Activated CD8-positive, alpha-beta T cell treated with anti-CD3 and anti-CD28 coated beads, Interleukin-2, amount 10 ng/mL, durations not matched to agents 7 days and 5 days (primary cell): ENCODE measurements at regions not wholly inside any gene's neighbourhood (a gene's known extent, or its start where the extent isn't known, plus 50 kb on each side); places are given as distances from the start of the nearest gene placed in this dataset.
"Not testable (repeated sequence)": the region's sequence is repeated elsewhere in the genome, so short reads cannot be mapped to it uniquely, and the experiment has no call there.

Experiments
- ATAC-seq: fragments of 150-1000 bp; cut with Tn5 transposase; one replicate; pipeline ENCODE4 v1.10.0; 2021; ENCODE audit warnings: moderate library complexity
- CTCF ChIA-PET: fragments of 350-600 bp; sonication (Branson Sonifier 250); formaldehyde crosslinking; loops from one replicate; lab custom pipeline; 2021; ENCODE audit warnings: antibody characterized with exemption; lab: Charles Lee
- POLR2A ChIA-PET: fragments of 350-600 bp; sonication (Branson Sonifier 250); formaldehyde crosslinking; loops from one replicate; lab custom pipeline; 2021; ENCODE audit warnings: antibody characterized with exemption; lab: Charles Lee
- DNase-seq: peaks from one replicate; pipeline ENCODE4 v3.0.0-alpha.2; 2020
- H3K27ac Mint-ChIP-seq: one replicate; pipeline ENCODE4 v1.8.0; 2021; ENCODE audit warnings: mild to moderate bottlenecking, mixed read lengths
- H3K27me3 Mint-ChIP-seq: one replicate; pipeline ENCODE4 v1.8.0; 2021; ENCODE audit warnings: low read depth, mixed read lengths
- H3K36me3 Mint-ChIP-seq: one replicate; pipeline ENCODE4 v1.8.0; 2021; ENCODE audit warnings: low read depth, mixed read lengths
- H3K4me1 Mint-ChIP-seq: one replicate; pipeline ENCODE4 v1.8.0; 2021; ENCODE audit warnings: low read depth, mixed read lengths
- H3K4me3 Mint-ChIP-seq: one replicate; pipeline ENCODE4 v1.8.0; 2021; ENCODE audit warnings: mild to moderate bottlenecking, mixed read lengths
- H3K9me3 Mint-ChIP-seq: one replicate; pipeline ENCODE4 v1.8.0; 2022; ENCODE audit warnings: mixed read lengths; ENCODE audit not compliant: insufficient read depth

GRCh38 chr20:41733151-41733550 lies 115.0 kb upstream of the CHD6 start:
- Mint-ChIP-seq H3K36me3 (no peaks in the 10 kb centered on the region), H3K4me1 (no peaks in the 10 kb centered on the region), H3K27ac (no peak overlapping the region), H3K27me3 (no peaks in the 10 kb centered on the region), H3K4me3 (no peak overlapping the region), H3K9me3 (no peaks in the 10 kb centered on the region)
- ChIA-PET CTCF (interaction anchor here (1.8 kb wide), 1 partner anchor 35 kb away, joined by 5 read pairs; no protein-coding TSS in a partner anchor), POLR2A (interaction anchor here (0.6 kb wide), 1 partner anchor 432 kb away, joined by 4 read pairs; no protein-coding TSS in a partner anchor)
- no peak for ATAC-seq
- DNase-seq = no peak

- CTCF ChIA-PET, H3K4me1 Mint-ChIP-seq, H3K27ac Mint-ChIP-seq, H3K27me3 Mint-ChIP-seq, H3K36me3 Mint-ChIP-seq, H3K9me3 Mint-ChIP-seq, DNase-seq, POLR2A ChIA-PET, H3K4me3 Mint-ChIP-seq, ATAC-seq: not testable (repeated sequence)
These were observed 113.0 kb upstream of the CHD6 start for GRCh38 chr20:41731198-41731597.

DNA sequence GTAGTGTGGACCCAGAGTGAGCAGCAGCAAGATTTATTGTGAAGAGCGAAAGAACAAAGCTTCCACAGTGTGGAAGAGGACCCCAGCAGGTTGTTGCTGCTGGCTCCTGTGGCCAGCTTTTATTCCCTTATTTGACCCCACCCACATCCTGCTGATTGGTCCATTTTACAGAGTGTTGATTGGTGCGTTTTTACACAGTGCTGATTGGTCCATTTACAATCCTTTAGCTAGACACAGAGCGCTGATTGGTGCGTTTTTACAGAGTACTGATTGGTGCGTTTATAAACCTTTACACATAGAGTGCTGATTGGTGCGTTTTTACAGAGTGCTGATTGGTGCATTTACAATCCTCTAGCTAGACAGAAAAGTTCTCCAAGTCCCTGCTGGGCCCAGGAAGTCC lies 109.5 kb upstream of the CHD6 start:
- H3K27ac Mint-ChIP-seq, H3K9me3 Mint-ChIP-seq, H3K27me3 Mint-ChIP-seq, ATAC-seq, POLR2A ChIA-PET, H3K4me3 Mint-ChIP-seq, H3K36me3 Mint-ChIP-seq, DNase-seq, H3K4me1 Mint-ChIP-seq: not testable (repeated sequence)
- CTCF ChIA-PET = interaction anchor here (2.0 kb wide), 1 partner anchor 11 kb away, joined by 8 read pairs; no protein-coding TSS in a partner anchor

GRCh38 chr20:41726727-41727126 lies 108.5 kb upstream of the CHD6 start:
- ChIA-PET POLR2A (no interaction called here), CTCF (no interaction called here)
- no peaks in the 10 kb centered on the region for H3K4me1 Mint-ChIP-seq
- no peak for DNase-seq
- H3K27me3 Mint-ChIP-seq = no peaks in the 10 kb centered on the region
- H3K27ac Mint-ChIP-seq = no peak overlapping the region
- no peaks in the 10 kb centered on the region for H3K9me3 Mint-ChIP-seq
- H3K36me3 Mint-ChIP-seq = no peaks in the 10 kb centered on the region
- ATAC-seq = no peak
- no peak overlapping the region for H3K4me3 Mint-ChIP-seq

- H3K27me3 Mint-ChIP-seq = no peaks in the 10 kb centered on the region
- H3K9me3 Mint-ChIP-seq = no peaks in the 10 kb centered on the region
- ATAC-seq (no peak), DNase-seq (no peak)
- no peak overlapping the region for H3K4me3 Mint-ChIP-seq
- no peak overlapping the region for H3K27ac Mint-ChIP-seq
- CTCF ChIA-PET = interaction anchor here (1.4 kb wide), 1 partner anchor 21 kb away, joined by 4 read pairs; no protein-coding TSS in a partner anchor
- POLR2A ChIA-PET = no interaction called here
- H3K4me1 Mint-ChIP-seq = no peaks in the 10 kb centered on the region
- no peaks in the 10 kb centered on the region for H3K36me3 Mint-ChIP-seq
These were observed 101.0 kb upstream of the CHD6 start for GRCh38 chr20:41719151-41719550.

- ATAC-seq (no peak), DNase-seq (no peak)
- no peaks in the 10 kb centered on the region for H3K9me3 Mint-ChIP-seq
- H3K4me3 Mint-ChIP-seq = no peak overlapping the region
- no peaks in the 10 kb centered on the region for H3K4me1 Mint-ChIP-seq
- CTCF ChIA-PET = interaction anchor here (1.4 kb wide), 1 partner anchor 19 kb away, joined by 4 read pairs; no protein-coding TSS in a partner anchor
- H3K27ac Mint-ChIP-seq = no peak overlapping the region
- peaks cover 2% of the 10 kb centered on the region for H3K27me3 Mint-ChIP-seq
- no peaks in the 10 kb centered on the region for H3K36me3 Mint-ChIP-seq
- POLR2A ChIA-PET = no interaction called here
These were observed 99.3 kb upstream of the CHD6 start for GRCh38 chr20:41717483-41717882.

DNA sequence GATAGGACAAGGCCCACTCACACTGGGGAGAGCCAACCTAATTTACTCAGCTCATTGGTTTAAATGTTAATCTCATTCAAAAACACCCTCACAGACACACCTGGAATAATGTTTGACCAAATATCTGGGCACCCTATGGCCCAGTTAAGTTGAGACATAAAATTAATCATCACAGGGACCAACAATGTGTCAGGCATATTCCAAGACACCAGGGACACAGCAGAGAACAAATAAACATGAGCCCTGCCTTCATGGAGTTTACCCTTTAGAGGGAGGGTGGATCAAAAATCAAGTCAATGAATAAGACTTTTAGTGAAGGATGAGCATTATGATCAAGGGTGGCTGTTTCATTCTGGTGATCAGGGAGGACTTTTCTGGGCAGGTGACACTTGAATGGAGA lies 98.7 kb upstream of the CHD6 start:
- DNase-seq (no peak), ATAC-seq (no peak)
- Mint-ChIP-seq H3K36me3 (no peaks in the 10 kb centered on the region), H3K9me3 (no peaks in the 10 kb centered on the region), H3K27me3 (peaks cover 2% of the 10 kb centered on the region), H3K4me3 (no peak overlapping the region), H3K27ac (no peak overlapping the region), H3K4me1 (no peaks in the 10 kb centered on the region)
- ChIA-PET CTCF (interaction anchor here (1.7 kb wide), 1 partner anchor 19 kb away, joined by 4 read pairs; no protein-coding TSS in a partner anchor), POLR2A (no interaction called here)

- POLR2A ChIA-PET = interaction anchor here (0.6 kb wide), 1 partner anchor 51 kb away, joined by 3 read pairs; no protein-coding TSS in a partner anchor
- no peak overlapping the region for H3K27ac Mint-ChIP-seq
- no peak for ATAC-seq
These were observed 98.3 kb upstream of the CHD6 start for GRCh38 chr20:41716436-41716835.

GRCh38 chr20:41715526-41715925 lies 97.3 kb upstream of the CHD6 start:
- H3K36me3 Mint-ChIP-seq = no peaks in the 10 kb centered on the region
- no peak overlapping the region for H3K27ac Mint-ChIP-seq

More at GRCh38 chr20:41716436-41716835, 98.3 kb upstream of the CHD6 start:
- H3K4me1 Mint-ChIP-seq = no peaks in the 10 kb centered on the region
- DNase-seq = no peak
- no peaks in the 10 kb centered on the region for H3K36me3 Mint-ChIP-seq
- H3K4me3 Mint-ChIP-seq = no peak overlapping the region
- no peaks in the 10 kb centered on the region for H3K9me3 Mint-ChIP-seq
- H3K27me3 Mint-ChIP-seq = peaks cover 2% of the 10 kb centered on the region
- CTCF ChIA-PET = interaction anchor here (1.7 kb wide), 1 partner anchor 18 kb away, joined by 4 read pairs; no protein-coding TSS in a partner anchor

DNA sequence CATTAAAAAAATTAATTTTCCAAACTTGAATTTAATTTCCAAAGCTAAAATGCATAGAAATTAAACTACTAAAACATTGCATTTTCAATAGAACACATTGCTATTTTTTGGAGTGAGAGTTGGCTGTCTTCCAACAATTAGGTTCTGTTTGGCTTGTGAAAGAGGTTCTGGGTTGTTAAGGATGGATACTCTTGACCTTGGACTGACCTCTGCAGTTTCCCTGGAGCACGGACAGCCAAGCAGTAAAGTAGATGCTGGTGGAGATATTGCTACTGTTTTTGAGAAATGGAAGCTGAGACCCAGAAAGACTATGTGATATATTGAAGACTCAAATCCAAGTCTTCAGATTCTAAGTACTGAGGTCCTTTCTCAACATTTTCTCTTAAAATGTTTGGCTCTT lies 95.9 kb upstream of the CHD6 start:
- Mint-ChIP-seq H3K27ac (no peak overlapping the region), H3K36me3 (no peaks in the 10 kb centered on the region), H3K4me1 (no peaks in the 10 kb centered on the region), H3K4me3 (no peak overlapping the region), H3K27me3 (peaks cover 2% of the 10 kb centered on the region), H3K9me3 (no peaks in the 10 kb centered on the region)
- ChIA-PET CTCF (interaction anchor here (2.1 kb wide), 1 partner anchor 16 kb away, joined by 7 read pairs; no protein-coding TSS in a partner anchor), POLR2A (no interaction called here)
- ATAC-seq = no peak
- DNase-seq = no peak

More at GRCh38 chr20:41715526-41715925, 97.3 kb upstream of the CHD6 start:
- ATAC-seq = no peak
- DNase-seq = no peak
- Mint-ChIP-seq H3K9me3 (no peaks in the 10 kb centered on the region), H3K4me3 (no peak overlapping the region), H3K27me3 (peaks cover 2% of the 10 kb centered on the region), H3K4me1 (no peaks in the 10 kb centered on the region)
- POLR2A ChIA-PET = no interaction called here
- CTCF ChIA-PET = interaction anchor here (1.7 kb wide), 1 partner anchor 17 kb away, joined by 4 read pairs; no protein-coding TSS in a partner anchor

DNA sequence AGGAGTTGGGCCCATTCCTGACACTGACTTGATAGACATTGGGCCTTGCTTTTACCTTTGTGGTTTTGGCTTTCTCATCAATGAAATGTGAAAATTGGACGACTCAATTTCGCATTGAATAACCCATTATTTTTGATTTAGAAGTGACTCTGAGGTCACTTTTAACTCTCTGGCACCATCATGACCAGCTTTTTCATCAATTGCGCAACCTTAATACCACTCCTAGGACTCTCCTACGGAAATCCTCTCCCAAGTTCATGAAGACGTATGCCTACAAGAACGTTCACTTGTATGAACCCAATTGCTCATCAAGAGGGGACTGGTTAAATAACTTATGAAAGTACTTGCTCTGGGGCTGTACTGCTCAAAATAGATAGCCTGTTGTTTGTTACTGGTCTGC lies 86.7 kb upstream of the CHD6 start:
- no peak for DNase-seq
- no peaks in the 10 kb centered on the region for H3K4me1 Mint-ChIP-seq
- H3K4me3 Mint-ChIP-seq = no peak overlapping the region
- H3K27me3 Mint-ChIP-seq = no peaks in the 10 kb centered on the region
- no peaks in the 10 kb centered on the region for H3K9me3 Mint-ChIP-seq
- no peak overlapping the region for H3K27ac Mint-ChIP-seq
- ChIA-PET POLR2A (no interaction called here), CTCF (no interaction called here)
- no peak for ATAC-seq
- no peaks in the 10 kb centered on the region for H3K36me3 Mint-ChIP-seq

DNA sequence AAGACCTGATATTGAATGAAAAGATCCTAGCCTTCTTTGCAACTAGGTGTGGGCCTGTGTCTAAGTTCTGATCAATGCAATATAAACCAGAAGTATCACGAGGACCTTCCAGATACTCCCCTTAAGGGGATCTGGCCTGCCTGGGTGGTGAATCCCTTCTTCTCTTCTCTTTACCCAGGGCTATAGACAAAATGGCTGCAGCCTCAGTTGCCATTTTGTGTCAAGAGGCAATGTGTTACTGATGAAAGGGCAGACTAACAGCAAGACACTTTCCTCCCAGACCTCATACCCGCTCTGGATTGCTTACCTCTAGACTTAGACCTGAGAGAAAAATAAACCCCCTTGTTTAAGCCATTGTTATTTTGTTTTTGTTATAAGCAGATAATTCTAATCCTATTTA lies 84.5 kb upstream of the CHD6 start:
- ChIA-PET POLR2A (interaction anchor here (1.2 kb wide), 1 partner anchor 9 kb away, joined by 4 read pairs; no protein-coding TSS in a partner anchor), CTCF (interaction anchor here (1.8 kb wide), 1 partner anchor 9 kb away, joined by 6 read pairs; no protein-coding TSS in a partner anchor)

More for the DNA sequence above, 84.5 kb upstream of the CHD6 start:
- no peaks in the 10 kb centered on the region for H3K36me3 Mint-ChIP-seq
- peaks cover 1% of the 10 kb centered on the region for H3K4me1 Mint-ChIP-seq
- no peak overlapping the region for H3K4me3 Mint-ChIP-seq
- H3K9me3 Mint-ChIP-seq = no peaks in the 10 kb centered on the region
- ATAC-seq (no peak), DNase-seq (no peak)
- no peaks in the 10 kb centered on the region for H3K27me3 Mint-ChIP-seq
- no peak overlapping the region for H3K27ac Mint-ChIP-seq
